GM18868 (cell line): ENCODE measurements at regions not wholly inside any gene's neighbourhood (a gene's known extent, or its start where the extent isn't known, plus 50 kb on each side); places are given as distances from the start of the nearest gene placed in this dataset.
A peak's percentile ranks its signal among the peaks of the same experiment; 100 is the strongest.
"Not testable (repeated sequence)": the region's sequence is repeated elsewhere in the genome, so short reads cannot be mapped to it uniquely, and the experiment has no call there.

ENCODE experiments used
- ATAC-seq: cut with Tn5 transposase; IDR thresholded peaks from one replicate; pipeline ENCODE4 v1.9.1; 2021; ENCODE audit warnings: mild to moderate bottlenecking, moderate library complexity; ENCODE audit not compliant: unreplicated experiment

GRCh38 chr18:29960539-29960938 lies 1082.0 kb downstream of the DSC3 start:
- no peak for ATAC-seq

- no peak for ATAC-seq
Measured at GRCh38 chr18:29930231-29930630, 1112.3 kb downstream of the DSC3 start.

- no peak for ATAC-seq
Measured at GRCh38 chr18:29928081-29928480, 1114.5 kb downstream of the DSC3 start.

- no peak for ATAC-seq
Measured at GRCh38 chr18:29925566-29925965, 1117.0 kb downstream of the DSC3 start.

GRCh38 chr18:29912351-29912750 lies 1130.2 kb downstream of the DSC3 start:
- ATAC-seq = no peak

GRCh38 chr18:29892960-29893558 lies 1149.5 kb downstream of the DSC3 start:
- peak; percentile 45 for ATAC-seq

GRCh38 chr18:29883114-29883513 lies 1159.4 kb downstream of the DSC3 start:
- no peak for ATAC-seq

GRCh38 chr18:29882620-29883019 lies 1159.9 kb downstream of the DSC3 start:
- ATAC-seq = no peak

- no peak for ATAC-seq
Measured at GRCh38 chr18:29879763-29880162, 1162.8 kb downstream of the DSC3 start.

GRCh38 chr18:29874519-29875098 lies 1167.9 kb downstream of the DSC3 start:
- ATAC-seq = peak; percentile 70

- ATAC-seq = no peak
Measured at GRCh38 chr18:29873211-29873610, 1169.3 kb downstream of the DSC3 start.

- no peak for ATAC-seq
Measured at GRCh38 chr18:29871246-29871645, 1171.3 kb downstream of the DSC3 start.

GRCh38 chr18:29862824-29863223 lies 1179.7 kb downstream of the DSC3 start:
- ATAC-seq = no peak

- no peak for ATAC-seq
Measured at GRCh38 chr18:29855637-29856036, 1186.9 kb downstream of the DSC3 start.

GRCh38 chr18:29853126-29853525 lies 1189.4 kb downstream of the DSC3 start:
- ATAC-seq = no peak

GRCh38 chr18:29849144-29849543 lies 1193.4 kb downstream of the DSC3 start:
- no peak for ATAC-seq

GRCh38 chr18:29841631-29842030 lies 1200.9 kb downstream of the DSC3 start:
- ATAC-seq = no peak

- no peak for ATAC-seq
Measured at GRCh38 chr18:29840089-29840488, 1202.5 kb downstream of the DSC3 start.

GRCh38 chr18:29838961-29839360 lies 1203.6 kb downstream of the DSC3 start:
- not testable (repeated sequence) for ATAC-seq

GRCh38 chr18:29838556-29838955 lies 1204.0 kb downstream of the DSC3 start:
- ATAC-seq = no peak

GRCh38 chr18:29823671-29824070 lies 1218.9 kb downstream of the DSC3 start:
- no peak for ATAC-seq

- ATAC-seq = no peak
Measured at GRCh38 chr18:29821544-29821943, 1221.0 kb downstream of the DSC3 start.

- ATAC-seq = no peak
Measured at GRCh38 chr18:29811519-29811918, 1231.0 kb downstream of the DSC3 start.
